ENCODE measurements at regions not wholly inside any gene's neighbourhood (a gene's known extent, or its start where the extent isn't known, plus 50 kb on each side); places are given as distances from the start of the nearest gene placed in this dataset.
"Not testable (repeated sequence)": the region's sequence is repeated elsewhere in the genome, so short reads cannot be mapped to it uniquely, and the experiment has no call there.

- not testable (repeated sequence) for TF ChIP-seq POLR2A (IDR thresholded peaks at IDR 0.05; ENCODE audit: low read depth); CTCF (IDR thresholded peaks at IDR 0.05)
Measured at GRCh38 chr7:76711648-76712047, 84.6 kb upstream of the POMZP3 start.

Data from esophagus muscularis mucosa (tissue), 3 donors.